ENCODE measurements at regions not wholly inside any gene's neighbourhood (a gene's known extent, or its start where the extent isn't known, plus 50 kb on each side); places are given as distances from the start of the nearest gene placed in this dataset.
A peak's percentile ranks its signal among the peaks of the same experiment; 100 is the strongest.

- Histone ChIP-seq H3K36me3 (ENCODE audit: control insufficient read depth in 3 of 3, insufficient read depth in 2 of 3, low read depth in 1 of 3, low read length in 3 of 3) (no peaks in the 10 kb centered on the region), H3K27me3 (ENCODE audit: control insufficient read depth in 3 of 3, insufficient read depth in 3 of 3, low read length in 3 of 3) (no peaks in the 10 kb centered on the region), H3K4me3 (ENCODE audit: low read depth in 1 of 3, low read length in 3 of 3) (no peak overlapping the region), H3K9me3 (ENCODE audit: control insufficient read depth in 2 of 2, insufficient read depth in 1 of 2, low read depth in 1 of 2, low read length in 1 of 2) (no peaks in the 10 kb centered on the region), H3K4me1 (ENCODE audit: control insufficient read depth in 3 of 3, insufficient read depth in 2 of 3, low read depth in 1 of 3, low read length in 2 of 3) (no peaks in the 10 kb centered on the region), H3K27ac (ENCODE audit: low read depth in 1 of 3, low read length in 2 of 3) (no peak overlapping the region)
- no peak for DNase-seq
- no peak for FAIRE-seq
- WGBS, 3 donors: 17 to 47% (median 19%) methylated on average over 2 of the region's 2 CpGs
Measured at GRCh38 chr15:87631775-87632174, 624.8 kb downstream of the NTRK3 start.

GRCh38 chr15:87631093-87631492, 625.4 kb downstream of the NTRK3 start:
- H3K27ac ChIP-seq (ENCODE audit: low read depth in 1 of 3, low read length in 2 of 3): no peak overlapping the region
- FAIRE-seq (no peak), DNase-seq (no peak)
- H3K4me1 ChIP-seq (ENCODE audit: control insufficient read depth in 3 of 3, insufficient read depth in 2 of 3, low read depth in 1 of 3, low read length in 2 of 3): no peaks in the 10 kb centered on the region
- 65 to 86% (median 67%) methylated on average over 1 of the region's 1 CpG for WGBS, 3 donors
- H3K4me3 ChIP-seq (ENCODE audit: low read depth in 1 of 3, low read length in 3 of 3): no peak overlapping the region
- no peaks in the 10 kb centered on the region for H3K9me3 ChIP-seq (ENCODE audit: control insufficient read depth in 2 of 2, insufficient read depth in 1 of 2, low read depth in 1 of 2, low read length in 1 of 2)
- no peaks in the 10 kb centered on the region for H3K36me3 ChIP-seq (ENCODE audit: control insufficient read depth in 3 of 3, insufficient read depth in 2 of 3, low read depth in 1 of 3, low read length in 3 of 3)
- no peaks in the 10 kb centered on the region for H3K27me3 ChIP-seq (ENCODE audit: control insufficient read depth in 3 of 3, insufficient read depth in 3 of 3, low read length in 3 of 3)

GRCh38 chr15:87628311-87628710, 628.2 kb downstream of the NTRK3 start:
- WGBS, 3 donors: 27 to 49% (median 45%) methylated on average over 3 of the region's 3 CpGs
- no peaks in the 10 kb centered on the region for H3K36me3 ChIP-seq (ENCODE audit: control insufficient read depth in 3 of 3, insufficient read depth in 2 of 3, low read depth in 1 of 3, low read length in 3 of 3)
- H3K27ac ChIP-seq (ENCODE audit: low read depth in 1 of 3, low read length in 2 of 3): no peak overlapping the region
- H3K4me1 ChIP-seq (ENCODE audit: control insufficient read depth in 3 of 3, insufficient read depth in 2 of 3, low read depth in 1 of 3, low read length in 2 of 3): no peaks in the 10 kb centered on the region
- H3K9me3 ChIP-seq (ENCODE audit: control insufficient read depth in 2 of 2, insufficient read depth in 1 of 2, low read depth in 1 of 2, low read length in 1 of 2): no peaks in the 10 kb centered on the region
- FAIRE-seq: no peak
- H3K27me3 ChIP-seq (ENCODE audit: control insufficient read depth in 3 of 3, insufficient read depth in 3 of 3, low read length in 3 of 3): no peaks in the 10 kb centered on the region
- DNase-seq: no peak
- H3K4me3 ChIP-seq (ENCODE audit: low read depth in 1 of 3, low read length in 3 of 3): no peak overlapping the region

GRCh38 chr15:87626860-87627259, 629.7 kb downstream of the NTRK3 start:
- WGBS, 3 donors: 74 to 83% (median 76%) methylated on average over 4 of the region's 4 CpGs
- H3K4me1 ChIP-seq (ENCODE audit: control insufficient read depth in 3 of 3, insufficient read depth in 2 of 3, low read depth in 1 of 3, low read length in 2 of 3): no peaks in the 10 kb centered on the region
- no peaks in the 10 kb centered on the region for H3K36me3 ChIP-seq (ENCODE audit: control insufficient read depth in 3 of 3, insufficient read depth in 2 of 3, low read depth in 1 of 3, low read length in 3 of 3)
- no peak overlapping the region for H3K27ac ChIP-seq (ENCODE audit: low read depth in 1 of 3, low read length in 2 of 3)
- FAIRE-seq: no peak
- DNase-seq: no peak
- H3K4me3 ChIP-seq (ENCODE audit: low read depth in 1 of 3, low read length in 3 of 3): no peak overlapping the region
- no peaks in the 10 kb centered on the region for H3K9me3 ChIP-seq (ENCODE audit: control insufficient read depth in 2 of 2, insufficient read depth in 1 of 2, low read depth in 1 of 2, low read length in 1 of 2)
- H3K27me3 ChIP-seq (ENCODE audit: control insufficient read depth in 3 of 3, insufficient read depth in 3 of 3, low read length in 3 of 3): no peaks in the 10 kb centered on the region

- Histone ChIP-seq H3K36me3 (ENCODE audit: control insufficient read depth in 3 of 3, insufficient read depth in 2 of 3, low read depth in 1 of 3, low read length in 3 of 3) (no peaks in the 10 kb centered on the region), H3K9me3 (ENCODE audit: control insufficient read depth in 2 of 2, insufficient read depth in 1 of 2, low read depth in 1 of 2, low read length in 1 of 2) (no peaks in the 10 kb centered on the region), H3K27ac (ENCODE audit: low read depth in 1 of 3, low read length in 2 of 3) (no peak overlapping the region), H3K4me3 (ENCODE audit: low read depth in 1 of 3, low read length in 3 of 3) (no peak overlapping the region), H3K4me1 (ENCODE audit: control insufficient read depth in 3 of 3, insufficient read depth in 2 of 3, low read depth in 1 of 3, low read length in 2 of 3) (no peaks in the 10 kb centered on the region), H3K27me3 (ENCODE audit: control insufficient read depth in 3 of 3, insufficient read depth in 3 of 3, low read length in 3 of 3) (no peaks in the 10 kb centered on the region)
- 39 to 46% (median 40%) methylated on average over 6 of the region's 6 CpGs for WGBS, 3 donors
- no peak for FAIRE-seq
- peak in 1 of 2 donors; percentile 8 for DNase-seq
Measured at GRCh38 chr15:87623832-87624231, 632.7 kb downstream of the NTRK3 start.

GRCh38 chr15:87620393-87620792, 636.1 kb downstream of the NTRK3 start:
- DNase-seq (no peak), FAIRE-seq (no peak)
- H3K4me1 ChIP-seq (ENCODE audit: control insufficient read depth in 3 of 3, insufficient read depth in 2 of 3, low read depth in 1 of 3, low read length in 2 of 3): no peaks in the 10 kb centered on the region
- H3K4me3 ChIP-seq (ENCODE audit: low read depth in 1 of 3, low read length in 3 of 3): no peak overlapping the region
- H3K27ac ChIP-seq (ENCODE audit: low read depth in 1 of 3, low read length in 2 of 3): no peak overlapping the region
- no peaks in the 10 kb centered on the region for H3K9me3 ChIP-seq (ENCODE audit: control insufficient read depth in 2 of 2, insufficient read depth in 1 of 2, low read depth in 1 of 2, low read length in 1 of 2)
- no peaks in the 10 kb centered on the region for H3K27me3 ChIP-seq (ENCODE audit: control insufficient read depth in 3 of 3, insufficient read depth in 3 of 3, low read length in 3 of 3)
- 92 to 97% (median 95%) methylated on average over 2 of the region's 2 CpGs for WGBS, 3 donors
- H3K36me3 ChIP-seq (ENCODE audit: control insufficient read depth in 3 of 3, insufficient read depth in 2 of 3, low read depth in 1 of 3, low read length in 3 of 3): no peaks in the 10 kb centered on the region

- Histone ChIP-seq H3K9me3 (ENCODE audit: control insufficient read depth in 2 of 2, insufficient read depth in 1 of 2, low read depth in 1 of 2, low read length in 1 of 2) (no peaks in the 10 kb centered on the region), H3K4me3 (ENCODE audit: low read depth in 1 of 3, low read length in 3 of 3) (no peak overlapping the region), H3K27ac (ENCODE audit: low read depth in 1 of 3, low read length in 2 of 3) (no peak overlapping the region), H3K36me3 (ENCODE audit: control insufficient read depth in 3 of 3, insufficient read depth in 2 of 3, low read depth in 1 of 3, low read length in 3 of 3) (no peaks in the 10 kb centered on the region), H3K4me1 (ENCODE audit: control insufficient read depth in 3 of 3, insufficient read depth in 2 of 3, low read depth in 1 of 3, low read length in 2 of 3) (no peaks in the 10 kb centered on the region), H3K27me3 (ENCODE audit: control insufficient read depth in 3 of 3, insufficient read depth in 3 of 3, low read length in 3 of 3) (no peaks in the 10 kb centered on the region)
- no peak for FAIRE-seq
- 65 to 76% (median 75%) methylated on average over 9 of the region's 9 CpGs for WGBS, 3 donors
- DNase-seq: peak; percentile 8 to 40
Measured at GRCh38 chr15:87619161-87619960, 637.2 kb downstream of the NTRK3 start.

GRCh38 chr15:87618203-87618725, 638.3 kb downstream of the NTRK3 start:
- no peaks in the 10 kb centered on the region for H3K4me1 ChIP-seq (ENCODE audit: control insufficient read depth in 3 of 3, insufficient read depth in 2 of 3, low read depth in 1 of 3, low read length in 2 of 3)
- H3K9me3 ChIP-seq (ENCODE audit: control insufficient read depth in 2 of 2, insufficient read depth in 1 of 2, low read depth in 1 of 2, low read length in 1 of 2): no peaks in the 10 kb centered on the region
- no peak for DNase-seq
- H3K27me3 ChIP-seq (ENCODE audit: control insufficient read depth in 3 of 3, insufficient read depth in 3 of 3, low read length in 3 of 3): no peaks in the 10 kb centered on the region
- H3K36me3 ChIP-seq (ENCODE audit: control insufficient read depth in 3 of 3, insufficient read depth in 2 of 3, low read depth in 1 of 3, low read length in 3 of 3): no peaks in the 10 kb centered on the region
- 78 to 83% (median 79%) methylated on average over 4 of the region's 4 CpGs for WGBS, 3 donors
- FAIRE-seq: no peak
- no peak overlapping the region for H3K4me3 ChIP-seq (ENCODE audit: low read depth in 1 of 3, low read length in 3 of 3)
- no peak overlapping the region for H3K27ac ChIP-seq (ENCODE audit: low read depth in 1 of 3, low read length in 2 of 3)

GRCh38 chr15:87614704-87615103, 641.8 kb downstream of the NTRK3 start:
- Histone ChIP-seq H3K4me1 (ENCODE audit: control insufficient read depth in 3 of 3, insufficient read depth in 2 of 3, low read depth in 1 of 3, low read length in 2 of 3) (no peaks in the 10 kb centered on the region), H3K9me3 (ENCODE audit: control insufficient read depth in 2 of 2, insufficient read depth in 1 of 2, low read depth in 1 of 2, low read length in 1 of 2) (no peaks in the 10 kb centered on the region), H3K36me3 (ENCODE audit: control insufficient read depth in 3 of 3, insufficient read depth in 2 of 3, low read depth in 1 of 3, low read length in 3 of 3) (no peaks in the 10 kb centered on the region), H3K27ac (ENCODE audit: low read depth in 1 of 3, low read length in 2 of 3) (no peak overlapping the region), H3K27me3 (ENCODE audit: control insufficient read depth in 3 of 3, insufficient read depth in 3 of 3, low read length in 3 of 3) (no peaks in the 10 kb centered on the region), H3K4me3 (ENCODE audit: low read depth in 1 of 3, low read length in 3 of 3) (no peak overlapping the region)
- no peak for FAIRE-seq
- DNase-seq: no peak
- 59 to 77% (median 70%) methylated on average over 9 of the region's 9 CpGs for WGBS, 3 donors
